Adrenal gland (tissue), 5 donors: ENCODE measurements at regions not wholly inside any gene's neighbourhood (a gene's known extent, or its start where the extent isn't known, plus 50 kb on each side); places are given as distances from the start of the nearest gene placed in this dataset.

Experiments
- CTCF ChIP-seq, 6 experiments: fragments of 450-650 bp in 4 of 6; fragments of 200-600 bp in 2 of 6; sonication (generic) in 1 of 6; IDR thresholded peaks; 1 replicate in 5 of 6; 2 replicates in 1 of 6; pipeline versions ENCODE4 v1.5.1 to v1.8.0; 2016 to 2021; ENCODE audit warnings: antibody characterized with exemption in 6 of 6, mild to moderate bottlenecking in 2 of 6, moderate library complexity in 1 of 6
- POLR2A ChIP-seq, 2 donors: fragments of 450-650 bp; IDR thresholded peaks; one replicate each; pipeline ENCODE4 v1.6.1; 2017; ENCODE audit warnings: antibody characterized with exemption in 2 of 2, mild to moderate bottlenecking in 2 of 2, moderate library complexity in 1 of 2
- donor health status: DM: no; HTN: no; CAD: no.

GRCh38 chr12:24551163-24551786 lies 397.6 kb downstream of the BCAT1 start:
- no peak for TF ChIP-seq CTCF (IDR thresholded peaks at IDR 0.05)
- TF ChIP-seq POLR2A (IDR thresholded peaks at IDR 0.05), result no peak
